RPMI7951 (cell line): ENCODE measurements at regions not wholly inside any gene's neighbourhood (a gene's known extent, or its start where the extent isn't known, plus 50 kb on each side); places are given as distances from the start of the nearest gene placed in this dataset.
"Not testable (repeated sequence)": the region's sequence is repeated elsewhere in the genome, so short reads cannot be mapped to it uniquely, and the experiment has no call there.

ENCODE experiments used
- DNase-seq: peaks from one replicate; pipeline ENCODE4 v3.0.0-alpha.2; 2012; ENCODE audit warnings: low read depth

GRCh38 chr6:76849274-76849970, 613.9 kb downstream of the HTR1B start:
- peak; percentile 59 for DNase-seq

- no peak for DNase-seq
Measured at GRCh38 chr6:76843054-76843822, 620.1 kb downstream of the HTR1B start.

GRCh38 chr6:76840865-76841264, 622.4 kb downstream of the HTR1B start:
- no peak for DNase-seq

GRCh38 chr6:76840041-76840745, 623.1 kb downstream of the HTR1B start:
- DNase-seq = no peak

- DNase-seq = no peak
Measured at GRCh38 chr6:76839505-76839904, 623.8 kb downstream of the HTR1B start.

GRCh38 chr6:76837564-76837963, 625.7 kb downstream of the HTR1B start:
- no peak for DNase-seq

GRCh38 chr6:76835695-76836094, 627.6 kb downstream of the HTR1B start:
- no peak for DNase-seq

- no peak for DNase-seq
Measured at GRCh38 chr6:76835293-76835692, 628.0 kb downstream of the HTR1B start.

- DNase-seq = no peak
Measured at GRCh38 chr6:76834399-76834798, 628.9 kb downstream of the HTR1B start.

- DNase-seq = no peak
Measured at GRCh38 chr6:76831299-76831698, 632.0 kb downstream of the HTR1B start.

GRCh38 chr6:76823578-76823977, 639.7 kb downstream of the HTR1B start:
- DNase-seq = not testable (repeated sequence)

- no peak for DNase-seq
Measured at GRCh38 chr6:76818451-76818850, 644.8 kb downstream of the HTR1B start.

- DNase-seq = no peak
Measured at GRCh38 chr6:76817429-76817828, 645.9 kb downstream of the HTR1B start.

GRCh38 chr6:76814496-76815458, 648.5 kb downstream of the HTR1B start:
- DNase-seq = no peak

GRCh38 chr6:76810286-76810685, 653.0 kb downstream of the HTR1B start:
- DNase-seq = no peak

GRCh38 chr6:76803038-76803580, 660.2 kb downstream of the HTR1B start:
- no peak for DNase-seq

- peak; percentile 72 for DNase-seq
Measured at GRCh38 chr6:76792394-76792793, 670.9 kb downstream of the HTR1B start.

GRCh38 chr6:76790881-76791280, 672.4 kb downstream of the HTR1B start:
- DNase-seq = no peak

GRCh38 chr6:76790045-76790796, 673.1 kb downstream of the HTR1B start:
- no peak for DNase-seq

- no peak for DNase-seq
Measured at GRCh38 chr6:76789580-76789979, 673.7 kb downstream of the HTR1B start.

GRCh38 chr6:76788155-76788554, 675.1 kb downstream of the HTR1B start:
- DNase-seq = no peak
